ENCODE measurements at regions not wholly inside any gene's neighbourhood (a gene's known extent, or its start where the extent isn't known, plus 50 kb on each side); places are given as distances from the start of the nearest gene placed in this dataset.

DNA sequence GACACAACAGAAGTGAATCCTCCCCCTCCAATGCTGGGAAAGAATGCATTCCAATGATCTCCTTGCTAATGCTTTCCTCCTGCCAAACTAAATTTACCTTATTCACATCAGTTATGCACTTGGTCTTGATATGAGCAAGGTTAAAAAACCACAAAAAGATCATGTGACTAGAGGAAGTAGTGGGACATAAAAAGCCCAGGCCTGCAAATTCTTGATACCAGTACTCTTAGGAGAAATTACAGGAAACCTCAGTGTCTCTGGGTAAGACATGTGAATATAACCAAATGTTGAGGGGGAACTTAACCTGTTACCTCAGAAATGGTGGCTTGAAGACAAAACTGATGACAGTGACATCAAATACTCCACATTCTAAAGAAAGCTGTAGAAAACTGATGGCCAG, 427.1 kb downstream of the RPS29 start:
- Histone ChIP-seq H3K9me3 (no peaks in the 10 kb centered on the region), H3K27ac (no peak overlapping the region), H3K4me1 (no peaks in the 10 kb centered on the region), H3K27me3 (no peaks in the 10 kb centered on the region), H3K4me3 (no peak overlapping the region), H3K36me3 (no peaks in the 10 kb centered on the region)
- TF ChIP-seq POLR2A (IDR thresholded peaks at IDR 0.05): no peak
- TF ChIP-seq, protein P1, sequence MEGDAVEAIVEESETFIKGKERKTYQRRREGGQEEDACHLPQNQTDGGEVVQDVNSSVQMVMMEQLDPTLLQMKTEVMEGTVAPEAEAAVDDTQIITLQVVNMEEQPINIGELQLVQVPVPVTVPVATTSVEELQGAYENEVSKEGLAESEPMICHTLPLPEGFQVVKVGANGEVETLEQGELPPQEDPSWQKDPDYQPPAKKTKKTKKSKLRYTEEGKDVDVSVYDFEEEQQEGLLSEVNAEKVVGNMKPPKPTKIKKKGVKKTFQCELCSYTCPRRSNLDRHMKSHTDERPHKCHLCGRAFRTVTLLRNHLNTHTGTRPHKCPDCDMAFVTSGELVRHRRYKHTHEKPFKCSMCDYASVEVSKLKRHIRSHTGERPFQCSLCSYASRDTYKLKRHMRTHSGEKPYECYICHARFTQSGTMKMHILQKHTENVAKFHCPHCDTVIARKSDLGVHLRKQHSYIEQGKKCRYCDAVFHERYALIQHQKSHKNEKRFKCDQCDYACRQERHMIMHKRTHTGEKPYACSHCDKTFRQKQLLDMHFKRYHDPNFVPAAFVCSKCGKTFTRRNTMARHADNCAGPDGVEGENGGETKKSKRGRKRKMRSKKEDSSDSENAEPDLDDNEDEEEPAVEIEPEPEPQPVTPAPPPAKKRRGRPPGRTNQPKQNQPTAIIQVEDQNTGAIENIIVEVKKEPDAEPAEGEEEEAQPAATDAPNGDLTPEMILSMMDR (IDR thresholded peaks at IDR 0.05): no peak
- DNase-seq: no peak
- intact Hi-C loops (cut with DNase I; ENCODE audit: low total_unique reads): no loop called here

GRCh38 chr14:49139593-49139992, 446.6 kb downstream of the RPS29 start:
- no peak overlapping the region for H3K27ac ChIP-seq
- intact Hi-C loops (cut with DNase I; ENCODE audit: low total_unique reads): no loop called here
- no peak for TF ChIP-seq POLR2A (IDR thresholded peaks at IDR 0.05)
- TF ChIP-seq, protein P1 (IDR thresholded peaks at IDR 0.05): no peak

DNA sequence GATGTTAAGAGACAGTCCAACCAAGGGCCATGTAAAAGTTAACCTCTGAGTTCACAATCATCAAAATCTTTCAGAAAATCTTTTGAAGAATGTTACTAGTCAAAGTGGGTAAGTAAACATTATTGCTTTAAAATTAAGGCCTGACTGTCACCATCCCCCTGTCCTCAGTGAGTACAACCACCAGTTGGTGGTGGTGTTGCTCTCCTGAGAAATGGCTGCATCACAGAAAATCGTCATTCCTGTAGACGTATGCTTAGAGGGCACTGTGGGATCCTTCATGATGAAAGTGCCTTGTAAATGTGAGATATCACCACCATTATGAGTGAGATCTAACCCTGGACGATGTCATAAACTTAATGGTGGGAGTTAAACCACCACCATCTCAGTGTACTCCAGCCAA, 451.2 kb downstream of the RPS29 start:
- H3K27me3 ChIP-seq: no peaks in the 10 kb centered on the region
- H3K27ac ChIP-seq: no peak overlapping the region
- intact Hi-C loops (cut with DNase I; ENCODE audit: low total_unique reads): no loop called here
- TF ChIP-seq, protein P1 (IDR thresholded peaks at IDR 0.05): no peak
- TF ChIP-seq POLR2A (IDR thresholded peaks at IDR 0.05): no peak
- H3K4me1 ChIP-seq: no peaks in the 10 kb centered on the region
- no peak overlapping the region for H3K4me3 ChIP-seq
- no peaks in the 10 kb centered on the region for H3K36me3 ChIP-seq
- no peaks in the 10 kb centered on the region for H3K9me3 ChIP-seq
- DNase-seq: no peak

More at GRCh38 chr14:49139593-49139992, 446.6 kb downstream of the RPS29 start:
- H3K27me3 ChIP-seq: no peaks in the 10 kb centered on the region
- no peaks in the 10 kb centered on the region for H3K9me3 ChIP-seq
- no peaks in the 10 kb centered on the region for H3K36me3 ChIP-seq
- H3K4me1 ChIP-seq: no peaks in the 10 kb centered on the region
- H3K4me3 ChIP-seq: no peak overlapping the region
- DNase-seq: no peak

DNA sequence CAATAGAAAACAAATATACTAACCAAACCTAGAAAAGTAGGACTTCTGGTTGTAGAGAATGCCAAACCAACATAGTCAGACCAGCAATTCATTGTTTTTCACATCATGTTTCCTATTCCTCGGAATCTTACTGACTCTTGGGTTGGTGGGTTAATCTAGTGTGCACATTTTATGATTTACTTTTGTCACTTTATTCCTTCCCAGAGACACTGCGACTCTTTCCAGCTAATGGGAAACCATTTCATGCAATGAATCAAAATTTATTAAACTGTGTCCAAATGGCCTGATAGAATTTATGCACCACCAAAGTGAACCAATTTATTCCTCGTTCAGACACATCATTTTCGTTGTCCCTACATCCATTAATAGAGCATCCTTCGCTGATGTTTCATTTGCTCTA, 464.9 kb downstream of the RPS29 start:
- intact Hi-C loops (cut with DNase I; ENCODE audit: low total_unique reads): no loop called here
- no peak for DNase-seq
- TF ChIP-seq, protein P1 (IDR thresholded peaks at IDR 0.05): no peak
- TF ChIP-seq POLR2A (IDR thresholded peaks at IDR 0.05): no peak
- Histone ChIP-seq H3K9me3 (peaks cover 0 to 2% of the 10 kb centered on the region in 2 donors), H3K4me1 (no peaks in the 10 kb centered on the region), H3K27me3 (no peaks in the 10 kb centered on the region), H3K36me3 (no peaks in the 10 kb centered on the region), H3K27ac (no peak overlapping the region), H3K4me3 (no peak overlapping the region)

DNA sequence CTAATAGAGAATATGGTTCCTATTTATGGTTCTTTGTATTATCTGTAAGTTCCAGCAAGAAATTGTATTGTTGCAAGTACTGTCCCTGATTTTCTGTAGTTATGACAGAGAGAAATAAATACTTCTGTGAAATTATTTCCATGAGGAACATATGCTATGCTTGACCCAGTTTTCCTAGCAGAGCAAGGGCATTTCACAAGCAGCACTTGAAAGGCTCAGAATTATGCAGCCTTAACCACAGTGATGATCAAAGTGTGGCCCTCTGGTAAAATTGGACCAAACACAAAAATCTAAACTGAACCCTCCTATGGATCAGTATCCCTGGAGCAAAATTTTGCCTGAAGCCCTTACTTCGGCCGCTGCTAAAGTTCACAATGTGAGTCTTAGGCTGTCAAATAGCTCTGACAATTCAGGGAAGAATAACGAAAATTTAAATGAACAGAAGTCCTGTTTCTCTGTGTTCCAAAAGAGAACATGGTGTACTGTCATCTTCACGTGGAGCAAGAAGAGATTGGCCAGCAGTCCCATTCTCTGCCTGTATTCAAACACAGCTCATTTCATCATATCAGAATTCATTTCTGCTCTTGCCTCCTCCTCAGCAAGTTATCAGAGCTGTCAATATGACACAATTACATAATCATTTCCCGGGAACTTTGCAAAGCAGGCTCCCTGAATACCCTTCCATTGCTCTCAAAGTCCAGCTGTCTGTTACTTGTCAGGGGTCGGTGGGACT, 471.9 kb downstream of the RPS29 start:
- H3K27ac ChIP-seq: no peak overlapping the region
- no peaks in the 10 kb centered on the region for H3K36me3 ChIP-seq
- intact Hi-C loops (cut with DNase I; ENCODE audit: low total_unique reads): no loop called here
- H3K4me3 ChIP-seq: no peak overlapping the region
- TF ChIP-seq, protein P1 (IDR thresholded peaks at IDR 0.05): no peak
- H3K4me1 ChIP-seq: no peaks in the 10 kb centered on the region
- peaks cover 0 to 2% of the 10 kb centered on the region in 2 donors for H3K9me3 ChIP-seq
- DNase-seq: no peak
- H3K27me3 ChIP-seq: no peaks in the 10 kb centered on the region

Measured in uterus (tissue), 3 donors.